SK-N-SH (cell line): ENCODE measurements at regions not wholly inside any gene's neighbourhood (a gene's known extent, or its start where the extent isn't known, plus 50 kb on each side); places are given as distances from the start of the nearest gene placed in this dataset.

Experiments
- CHD2 ChIP-seq: fragments of 150-350 bp; IDR thresholded peaks from 2 replicates; pipeline ENCODE4 v1.6.1; 2018; ENCODE audit warnings: low read length; ENCODE audit not compliant: partially characterized antibody
- EZH2phosphoT487 ChIP-seq: fragments of 200-600 bp; sonication (generic); IDR thresholded peaks from 2 replicates; pipeline ENCODE4 v1.6.1; 2017; ENCODE audit warnings: low read depth, mixed run types, mild to moderate bottlenecking, antibody characterized with exemption, moderate library complexity, borderline replicate concordance
- FOXM1 ChIP-seq: IDR thresholded peaks from 2 replicates; pipeline ENCODE4 v1.4.0; 2012; ENCODE audit warnings: low read depth, mild to moderate bottlenecking
- JUND ChIP-seq: IDR thresholded peaks from 2 replicates; pipeline ENCODE4 v1.4.0; 2012
- MXI1 ChIP-seq: IDR thresholded peaks from 2 replicates; pipeline ENCODE4 v1.6.1; 2012; ENCODE audit warnings: mild to moderate bottlenecking, low read depth, low read length, improper control_type of control experiment
- POLR2AphosphoS5 ChIP-seq: IDR thresholded peaks from 2 replicates; pipeline ENCODE4 v1.6.1; 2012; ENCODE audit warnings: low read depth, low read length
- RAD21 ChIP-seq: IDR thresholded peaks from 2 replicates; pipeline ENCODE4 v1.6.1; 2012; ENCODE audit warnings: mild to moderate bottlenecking, low read length
- RFX5 ChIP-seq: IDR thresholded peaks from 2 replicates; pipeline ENCODE4 v1.6.1; 2012; ENCODE audit warnings: mild to moderate bottlenecking, improper control_type of control experiment, low read length
- TCF12 ChIP-seq: IDR thresholded peaks from 2 replicates; pipeline ENCODE4 v1.4.0; 2012
- TF ChIP-seq, protein P1 (sequence below): fragments of 200-600 bp; sonication (generic); IDR thresholded peaks from 2 replicates; pipeline ENCODE4 v1.6.1; 2017; ENCODE audit warnings: antibody characterized with exemption, mild to moderate bottlenecking, moderate library complexity
- TF ChIP-seq, protein P2 (sequence below): IDR thresholded peaks from 2 replicates; pipeline ENCODE4 v1.6.1; 2012; ENCODE audit warnings: mild to moderate bottlenecking, low read depth, low read length, moderate library complexity
- TF ChIP-seq, protein P3 (sequence below): IDR thresholded peaks from 2 replicates; pipeline ENCODE4 v1.4.0; 2012; ENCODE audit warnings: low read depth

DNA sequence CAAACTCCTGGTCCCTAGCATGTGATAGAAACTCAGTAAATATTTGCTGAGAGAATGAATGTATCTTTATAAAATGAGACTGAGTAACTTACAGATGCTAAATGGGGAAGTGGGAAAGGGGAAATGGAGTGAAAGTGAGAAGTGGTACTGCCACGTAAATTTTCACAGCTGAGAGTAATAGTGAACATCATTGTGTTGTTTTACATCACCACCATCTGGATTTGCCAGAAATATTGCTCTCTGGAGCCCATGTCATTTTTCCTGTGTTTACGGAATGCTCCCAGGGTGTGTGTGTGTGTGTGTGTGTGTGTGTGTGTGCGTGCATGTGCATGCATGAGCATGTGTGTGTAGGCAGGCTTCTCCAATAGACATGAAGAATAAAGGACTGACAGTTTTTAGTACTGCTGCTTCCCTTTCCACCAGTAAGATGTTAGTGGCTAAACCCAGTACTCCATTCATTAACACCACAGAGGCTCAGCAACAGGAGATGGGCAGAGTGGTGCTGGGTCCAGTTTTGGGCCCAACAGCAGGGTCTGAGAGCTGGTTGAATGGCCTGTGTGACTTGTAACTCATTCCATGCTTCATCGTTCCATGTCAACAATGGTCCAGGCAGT is 57.3 kb downstream of the DIPK2A start:
- TF ChIP-seq, protein P1, sequence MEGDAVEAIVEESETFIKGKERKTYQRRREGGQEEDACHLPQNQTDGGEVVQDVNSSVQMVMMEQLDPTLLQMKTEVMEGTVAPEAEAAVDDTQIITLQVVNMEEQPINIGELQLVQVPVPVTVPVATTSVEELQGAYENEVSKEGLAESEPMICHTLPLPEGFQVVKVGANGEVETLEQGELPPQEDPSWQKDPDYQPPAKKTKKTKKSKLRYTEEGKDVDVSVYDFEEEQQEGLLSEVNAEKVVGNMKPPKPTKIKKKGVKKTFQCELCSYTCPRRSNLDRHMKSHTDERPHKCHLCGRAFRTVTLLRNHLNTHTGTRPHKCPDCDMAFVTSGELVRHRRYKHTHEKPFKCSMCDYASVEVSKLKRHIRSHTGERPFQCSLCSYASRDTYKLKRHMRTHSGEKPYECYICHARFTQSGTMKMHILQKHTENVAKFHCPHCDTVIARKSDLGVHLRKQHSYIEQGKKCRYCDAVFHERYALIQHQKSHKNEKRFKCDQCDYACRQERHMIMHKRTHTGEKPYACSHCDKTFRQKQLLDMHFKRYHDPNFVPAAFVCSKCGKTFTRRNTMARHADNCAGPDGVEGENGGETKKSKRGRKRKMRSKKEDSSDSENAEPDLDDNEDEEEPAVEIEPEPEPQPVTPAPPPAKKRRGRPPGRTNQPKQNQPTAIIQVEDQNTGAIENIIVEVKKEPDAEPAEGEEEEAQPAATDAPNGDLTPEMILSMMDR: no peak
- TF ChIP-seq JUND: no peak
- no peak for TF ChIP-seq MXI1
- TF ChIP-seq POLR2AphosphoS5: no peak
- TF ChIP-seq, protein P2, sequence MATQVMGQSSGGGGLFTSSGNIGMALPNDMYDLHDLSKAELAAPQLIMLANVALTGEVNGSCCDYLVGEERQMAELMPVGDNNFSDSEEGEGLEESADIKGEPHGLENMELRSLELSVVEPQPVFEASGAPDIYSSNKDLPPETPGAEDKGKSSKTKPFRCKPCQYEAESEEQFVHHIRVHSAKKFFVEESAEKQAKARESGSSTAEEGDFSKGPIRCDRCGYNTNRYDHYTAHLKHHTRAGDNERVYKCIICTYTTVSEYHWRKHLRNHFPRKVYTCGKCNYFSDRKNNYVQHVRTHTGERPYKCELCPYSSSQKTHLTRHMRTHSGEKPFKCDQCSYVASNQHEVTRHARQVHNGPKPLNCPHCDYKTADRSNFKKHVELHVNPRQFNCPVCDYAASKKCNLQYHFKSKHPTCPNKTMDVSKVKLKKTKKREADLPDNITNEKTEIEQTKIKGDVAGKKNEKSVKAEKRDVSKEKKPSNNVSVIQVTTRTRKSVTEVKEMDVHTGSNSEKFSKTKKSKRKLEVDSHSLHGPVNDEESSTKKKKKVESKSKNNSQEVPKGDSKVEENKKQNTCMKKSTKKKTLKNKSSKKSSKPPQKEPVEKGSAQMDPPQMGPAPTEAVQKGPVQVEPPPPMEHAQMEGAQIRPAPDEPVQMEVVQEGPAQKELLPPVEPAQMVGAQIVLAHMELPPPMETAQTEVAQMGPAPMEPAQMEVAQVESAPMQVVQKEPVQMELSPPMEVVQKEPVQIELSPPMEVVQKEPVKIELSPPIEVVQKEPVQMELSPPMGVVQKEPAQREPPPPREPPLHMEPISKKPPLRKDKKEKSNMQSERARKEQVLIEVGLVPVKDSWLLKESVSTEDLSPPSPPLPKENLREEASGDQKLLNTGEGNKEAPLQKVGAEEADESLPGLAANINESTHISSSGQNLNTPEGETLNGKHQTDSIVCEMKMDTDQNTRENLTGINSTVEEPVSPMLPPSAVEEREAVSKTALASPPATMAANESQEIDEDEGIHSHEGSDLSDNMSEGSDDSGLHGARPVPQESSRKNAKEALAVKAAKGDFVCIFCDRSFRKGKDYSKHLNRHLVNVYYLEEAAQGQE: no peak
- TF ChIP-seq FOXM1: no peak
- TF ChIP-seq EZH2phosphoT487: no peak
- TF ChIP-seq CHD2: no peak
- TF ChIP-seq, protein P3, sequence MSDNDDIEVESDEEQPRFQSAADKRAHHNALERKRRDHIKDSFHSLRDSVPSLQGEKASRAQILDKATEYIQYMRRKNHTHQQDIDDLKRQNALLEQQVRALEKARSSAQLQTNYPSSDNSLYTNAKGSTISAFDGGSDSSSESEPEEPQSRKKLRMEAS: no peak
- TF ChIP-seq RAD21: no peak
- TF ChIP-seq TCF12: no peak
- TF ChIP-seq RFX5: no peak
